Loucy (cell line): ENCODE measurements at regions not wholly inside any gene's neighbourhood (a gene's known extent, or its start where the extent isn't known, plus 50 kb on each side); places are given as distances from the start of the nearest gene placed in this dataset.

Source experiments
- H2AFZ ChIP-seq: fragments of 200-600 bp; sonication (generic); 2 replicates; pipeline ENCODE4 v1.6.0; 2016; ENCODE audit warnings: antibody characterized with exemption, mild to moderate bottlenecking, low read length, moderate library complexity
- H3F3A ChIP-seq: fragments of 200-600 bp; 2 replicates; pipeline ENCODE4 v1.6.0; 2016; ENCODE audit warnings: antibody characterized with exemption, low read depth, mild to moderate bottlenecking
- H3K27me3 ChIP-seq: fragments of 200-600 bp; sonication (generic); 2 replicates; pipeline ENCODE4 v1.6.1; 2014; ENCODE audit warnings: low read length, mild to moderate bottlenecking; ENCODE audit not compliant: insufficient read depth, poor library complexity, severe bottlenecking
- H3K36me3 ChIP-seq: fragments of 200-600 bp; sonication (generic); 2 replicates; pipeline ENCODE4 v1.6.1; 2016; ENCODE audit warnings: low read length; ENCODE audit not compliant: insufficient read depth
- H3K4me1 ChIP-seq: fragments of 200-600 bp; sonication (generic); 2 replicates; pipeline ENCODE4 v1.5.1; 2014; ENCODE audit warnings: low read length, mild to moderate bottlenecking; ENCODE audit not compliant: insufficient read depth, poor library complexity, severe bottlenecking
- H3K4me2 ChIP-seq: fragments of 200-600 bp; sonication (generic); 2 replicates; pipeline ENCODE4 v1.6.0; 2014; ENCODE audit warnings: antibody characterized with exemption, low read length, low read depth, mild to moderate bottlenecking; ENCODE audit not compliant: poor library complexity, severe bottlenecking
- H3K4me3 ChIP-seq: fragments of 200-600 bp; sonication (generic); 2 replicates; pipeline ENCODE4 v1.5.1; 2014; ENCODE audit warnings: low read length, mild to moderate bottlenecking, mixed read lengths; ENCODE audit not compliant: poor library complexity, severe bottlenecking
- H3K79me2 ChIP-seq: fragments of 200-600 bp; sonication (generic); 2 replicates; pipeline ENCODE4 v1.6.1; 2014; ENCODE audit warnings: low read length; ENCODE audit not compliant: insufficient read depth
- H3K9ac ChIP-seq: fragments of 200-600 bp; sonication (generic); 2 replicates; pipeline ENCODE4 v1.6.0; 2014; ENCODE audit warnings: mild to moderate bottlenecking, low read depth, low read length, moderate library complexity; ENCODE audit not compliant: poor library complexity, severe bottlenecking
- H3K9me2 ChIP-seq: fragments of 200-600 bp; sonication (generic); replicated peaks from 2 replicates; pipeline ENCODE4 v1.6.1; 2016; ENCODE audit warnings: low read depth, low read length, mixed read lengths
- H3K9me3 ChIP-seq: fragments of 200-600 bp; sonication (generic); 2 replicates; pipeline ENCODE4 v1.6.1; 2014; ENCODE audit warnings: mild to moderate bottlenecking, antibody characterized with exemption, low read length, low read depth; ENCODE audit not compliant: insufficient read depth
- H4K20me1 ChIP-seq: fragments of 200-600 bp; sonication (generic); 2 replicates; pipeline ENCODE4 v1.6.0; 2014; ENCODE audit warnings: antibody characterized with exemption, low read length, mild to moderate bottlenecking; ENCODE audit not compliant: insufficient read depth, poor library complexity, severe bottlenecking
- EZH2phosphoT487 ChIP-seq: fragments of 200-600 bp; IDR thresholded peaks from 2 replicates; pipeline ENCODE4 v1.6.1; 2018; ENCODE audit warnings: antibody characterized with exemption, mild to moderate bottlenecking, moderate library complexity, borderline replicate concordance
- TF ChIP-seq, protein P1 (sequence below): fragments of 200-600 bp; sonication (generic); conservative IDR thresholded peaks from 2 replicates; pipeline ENCODE4 v1.5.1; 2014; ENCODE audit warnings: mild to moderate bottlenecking, antibody characterized with exemption, low read length

DNA sequence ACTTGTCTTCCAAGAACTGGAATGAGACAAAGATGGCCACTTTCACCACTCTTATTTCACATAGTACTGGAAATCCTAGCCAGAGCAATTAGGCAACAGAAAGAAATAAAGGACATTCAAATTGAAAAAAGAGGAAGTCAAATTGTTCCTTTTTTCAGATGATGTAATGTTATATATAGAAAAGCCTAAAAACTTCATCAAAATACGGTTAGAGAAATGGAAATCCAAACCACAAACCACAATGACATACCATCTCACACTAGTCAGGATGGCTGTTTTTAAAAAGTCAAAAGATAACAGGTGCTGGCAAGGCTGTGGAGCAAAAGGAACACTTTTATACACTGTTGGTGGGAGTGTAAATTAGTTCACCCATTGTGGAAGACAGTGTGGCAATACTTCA is 113.3 kb upstream of the SPRY2 start:
- H3K36me3 ChIP-seq: no peaks in the 10 kb centered on the region
- peaks cover 9% of the 10 kb centered on the region; the same call in 1 of the 2 replicates for H3F3A ChIP-seq
- H3K9ac ChIP-seq: peak overlapping the region; percentile 20
- H3K79me2 ChIP-seq: no peaks in the 10 kb centered on the region
- H2AFZ ChIP-seq: no peak overlapping the region
- H3K27me3 ChIP-seq: no peaks in the 10 kb centered on the region
- peak overlapping the region; percentile 25 for H3K4me3 ChIP-seq
- peaks cover 56% of the 10 kb centered on the region for H3K4me1 ChIP-seq
- TF ChIP-seq EZH2phosphoT487: no peak
- TF ChIP-seq, protein P1, sequence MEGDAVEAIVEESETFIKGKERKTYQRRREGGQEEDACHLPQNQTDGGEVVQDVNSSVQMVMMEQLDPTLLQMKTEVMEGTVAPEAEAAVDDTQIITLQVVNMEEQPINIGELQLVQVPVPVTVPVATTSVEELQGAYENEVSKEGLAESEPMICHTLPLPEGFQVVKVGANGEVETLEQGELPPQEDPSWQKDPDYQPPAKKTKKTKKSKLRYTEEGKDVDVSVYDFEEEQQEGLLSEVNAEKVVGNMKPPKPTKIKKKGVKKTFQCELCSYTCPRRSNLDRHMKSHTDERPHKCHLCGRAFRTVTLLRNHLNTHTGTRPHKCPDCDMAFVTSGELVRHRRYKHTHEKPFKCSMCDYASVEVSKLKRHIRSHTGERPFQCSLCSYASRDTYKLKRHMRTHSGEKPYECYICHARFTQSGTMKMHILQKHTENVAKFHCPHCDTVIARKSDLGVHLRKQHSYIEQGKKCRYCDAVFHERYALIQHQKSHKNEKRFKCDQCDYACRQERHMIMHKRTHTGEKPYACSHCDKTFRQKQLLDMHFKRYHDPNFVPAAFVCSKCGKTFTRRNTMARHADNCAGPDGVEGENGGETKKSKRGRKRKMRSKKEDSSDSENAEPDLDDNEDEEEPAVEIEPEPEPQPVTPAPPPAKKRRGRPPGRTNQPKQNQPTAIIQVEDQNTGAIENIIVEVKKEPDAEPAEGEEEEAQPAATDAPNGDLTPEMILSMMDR: no peak
- H3K4me2 ChIP-seq: peak overlapping the region; percentile 61
- no peaks in the 10 kb centered on the region for H3K9me3 ChIP-seq
- no peaks in the 10 kb centered on the region for H4K20me1 ChIP-seq
- H3K9me2 ChIP-seq: no peaks in the 10 kb centered on the region

DNA sequence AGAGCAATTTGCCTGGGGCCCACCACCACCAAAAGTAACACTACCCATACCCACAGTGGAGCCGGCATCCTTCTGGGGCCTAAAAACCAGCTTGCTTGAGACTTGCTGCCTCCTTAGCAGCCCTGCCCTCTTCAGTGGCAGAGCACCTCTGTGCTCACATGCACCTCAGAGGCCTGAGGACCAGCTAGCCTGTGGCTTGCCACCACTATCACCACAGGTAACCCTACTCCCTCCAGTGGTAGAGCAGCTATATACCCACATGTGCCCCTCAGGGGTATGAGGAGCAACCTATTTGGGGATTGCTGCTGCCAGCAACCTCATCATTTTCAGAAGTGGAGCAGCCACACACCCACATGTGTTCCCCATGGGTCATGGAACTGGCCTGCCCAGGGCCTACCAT is 111.4 kb upstream of the SPRY2 start:
- no peaks in the 10 kb centered on the region for H3K36me3 ChIP-seq
- no peak overlapping the region for H3K4me3 ChIP-seq
- H4K20me1 ChIP-seq: no peaks in the 10 kb centered on the region
- no peak for TF ChIP-seq EZH2phosphoT487
- TF ChIP-seq, protein P1: peak; percentile 26
- H3K79me2 ChIP-seq: no peaks in the 10 kb centered on the region
- H3K9me2 ChIP-seq: no peaks in the 10 kb centered on the region
- H3K9ac ChIP-seq: no peak overlapping the region
- H3F3A ChIP-seq: peaks cover 9% of the 10 kb centered on the region; the same call in 1 of the 2 replicates
- H3K27me3 ChIP-seq: no peaks in the 10 kb centered on the region
- H3K4me1 ChIP-seq: peaks cover 71% of the 10 kb centered on the region
- no peak overlapping the region for H3K4me2 ChIP-seq
- H3K9me3 ChIP-seq: no peaks in the 10 kb centered on the region
- no peak overlapping the region for H2AFZ ChIP-seq

DNA sequence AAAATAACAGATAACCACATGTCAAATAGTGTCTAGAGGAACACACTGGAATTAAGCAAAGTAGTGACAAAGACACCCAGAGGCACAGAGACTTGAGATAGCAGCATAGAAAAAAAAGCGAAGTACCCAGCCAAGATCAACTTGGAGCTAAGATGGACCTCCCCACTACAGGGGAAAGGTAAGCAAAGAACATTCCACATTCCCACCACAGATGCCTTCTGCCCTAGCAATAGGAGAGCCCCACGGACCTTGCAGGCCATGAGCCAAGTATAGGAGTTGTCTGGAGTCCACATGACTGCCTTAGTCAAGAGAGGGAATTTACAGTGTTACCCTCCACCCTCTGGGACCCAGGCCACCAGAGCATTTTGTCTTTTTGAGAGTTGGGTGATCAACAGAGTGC is 110.7 kb upstream of the SPRY2 start:
- H3K9me3 ChIP-seq: no peaks in the 10 kb centered on the region
- no peak overlapping the region for H2AFZ ChIP-seq
- no peaks in the 10 kb centered on the region for H3K79me2 ChIP-seq
- no peaks in the 10 kb centered on the region for H4K20me1 ChIP-seq
- H3K4me3 ChIP-seq: no peak overlapping the region
- no peak overlapping the region for H3K9ac ChIP-seq
- H3K4me1 ChIP-seq: peaks cover 71% of the 10 kb centered on the region
- no peaks in the 10 kb centered on the region for H3K36me3 ChIP-seq
- H3K9me2 ChIP-seq: no peaks in the 10 kb centered on the region
- H3F3A ChIP-seq: peaks cover 9% of the 10 kb centered on the region; the same call in 1 of the 2 replicates
- TF ChIP-seq, protein P1: no peak
- no peak for TF ChIP-seq EZH2phosphoT487
- H3K27me3 ChIP-seq: no peaks in the 10 kb centered on the region
- H3K4me2 ChIP-seq: no peak overlapping the region
